DND-41 (cell line): ENCODE measurements at regions not wholly inside any gene's neighbourhood (a gene's known extent, or its start where the extent isn't known, plus 50 kb on each side); places are given as distances from the start of the nearest gene placed in this dataset.

Experiments
- EZH2 ChIP-seq: IDR thresholded peaks from 3 replicates; pipeline ENCODE4 v1.6.1; 2012; ENCODE audit warnings: borderline replicate concordance, low read depth, mild to moderate bottlenecking, moderate library complexity, low read length, inconsistent platforms; ENCODE audit not compliant: severe bottlenecking
- TF ChIP-seq, protein P1 (sequence below): IDR thresholded peaks from 2 replicates; pipeline ENCODE4 v1.5.1; 2012; ENCODE audit warnings: borderline replicate concordance, low read length, moderate library complexity, mild to moderate bottlenecking; ENCODE audit not compliant: poor library complexity, severe bottlenecking; ENCODE audit errors: extremely low read depth

- TF ChIP-seq EZH2: no peak
- TF ChIP-seq, protein P1, sequence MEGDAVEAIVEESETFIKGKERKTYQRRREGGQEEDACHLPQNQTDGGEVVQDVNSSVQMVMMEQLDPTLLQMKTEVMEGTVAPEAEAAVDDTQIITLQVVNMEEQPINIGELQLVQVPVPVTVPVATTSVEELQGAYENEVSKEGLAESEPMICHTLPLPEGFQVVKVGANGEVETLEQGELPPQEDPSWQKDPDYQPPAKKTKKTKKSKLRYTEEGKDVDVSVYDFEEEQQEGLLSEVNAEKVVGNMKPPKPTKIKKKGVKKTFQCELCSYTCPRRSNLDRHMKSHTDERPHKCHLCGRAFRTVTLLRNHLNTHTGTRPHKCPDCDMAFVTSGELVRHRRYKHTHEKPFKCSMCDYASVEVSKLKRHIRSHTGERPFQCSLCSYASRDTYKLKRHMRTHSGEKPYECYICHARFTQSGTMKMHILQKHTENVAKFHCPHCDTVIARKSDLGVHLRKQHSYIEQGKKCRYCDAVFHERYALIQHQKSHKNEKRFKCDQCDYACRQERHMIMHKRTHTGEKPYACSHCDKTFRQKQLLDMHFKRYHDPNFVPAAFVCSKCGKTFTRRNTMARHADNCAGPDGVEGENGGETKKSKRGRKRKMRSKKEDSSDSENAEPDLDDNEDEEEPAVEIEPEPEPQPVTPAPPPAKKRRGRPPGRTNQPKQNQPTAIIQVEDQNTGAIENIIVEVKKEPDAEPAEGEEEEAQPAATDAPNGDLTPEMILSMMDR: no peak
Observed at GRCh38 chr9:108290839-108291585, 564.8 kb downstream of the ACTL7B start.
